HCT116 (cell line): ENCODE measurements at regions not wholly inside any gene's neighbourhood (a gene's known extent, or its start where the extent isn't known, plus 50 kb on each side); places are given as distances from the start of the nearest gene placed in this dataset.
A peak's percentile ranks its signal among the peaks of the same experiment; 100 is the strongest.

Source experiments
- ATAC-seq: fragments of 200-7000 bp; cut with Tn5 transposase; 2 replicates; pipeline ENCODE4 v1.9.1; 2020; ENCODE audit warnings: mild to moderate bottlenecking, moderate library complexity
- BruUV-seq: library from RNA; stranded (reverse); fragments of 400-500 nt; replicated peaks from 2 replicates; lab custom pipeline; 2021; lab: Mats Ljungman, UMichigan
- CTCF ChIA-PET: fragments of 300-600 bp; sonication (Branson Sonifier 250); formaldehyde crosslinking; loops from one replicate; lab custom pipeline; 2021; ENCODE audit warnings: antibody characterized with exemption; lab: Charles Lee
- POLR2A ChIA-PET: fragments of 300-600, 350-600 bp; sonication (Branson Sonifier 250); formaldehyde crosslinking; loops from one replicate; lab custom pipeline; 2021; ENCODE audit warnings: antibody characterized with exemption; lab: Charles Lee
- RAD21 ChIA-PET, 2 experiments: fragments of 300-600 bp; sonication (Branson Sonifier 250); formaldehyde crosslinking; loops; one replicate each; lab custom pipeline; 2023; ENCODE audit warnings: low total read pairs in 2 of 2; ENCODE audit not compliant: uncharacterized antibody in 2 of 2, unreplicated experiment in 2 of 2, low non-redundant PET in 1 of 2; lab: Charles Lee
- DNase-seq: peaks from one replicate; pipeline ENCODE4 v3.0.0-alpha.2; 2010; ENCODE audit warnings: low read depth, low spot score
- H2AFZ ChIP-seq: fragments of 200-600 bp; shearing (Covaris generic), sonication (generic); 2 replicates; pipeline ENCODE4 v1.6.1; 2017; ENCODE audit warnings: low read depth, mixed run types, mixed read lengths, antibody characterized with exemption, low read length; ENCODE audit not compliant: poor library complexity, severe bottlenecking
- H3K27ac ChIP-seq: 2 replicates; pipeline ENCODE4 v1.5.1; 2012; ENCODE audit warnings: low read depth, low read length
- H3K27me3 ChIP-seq: fragments of 200-600 bp; sonication (generic); 2 replicates; pipeline ENCODE4 v1.6.1; 2016; ENCODE audit warnings: mixed run types, low read length, mixed read lengths; ENCODE audit not compliant: insufficient read depth
- H3K36me3 ChIP-seq, 2 experiments: fragments of 200-500 bp in 1 of 2; fragments of 200-600 bp in 1 of 2; sonication (Bioruptor generic) in 1 of 2; sonication (generic) in 1 of 2; 2 replicates each; pipeline versions ENCODE4 v1.5.1 to v1.6.1; 2014 to 2016; ENCODE audit warnings: low read length in 2 of 2, inconsistent platforms in 1 of 2, mixed read lengths in 1 of 2, mixed run types in 1 of 2; ENCODE audit not compliant: insufficient read depth in 2 of 2, control insufficient read depth in 1 of 2
- H3K4me1 ChIP-seq, 2 experiments: fragments of 200-600 bp in 1 of 2; sonication (generic) in 1 of 2; 2 replicates each; pipeline versions ENCODE4 v1.5.1 to v1.6.1; 2012 to 2017; ENCODE audit warnings: low read length in 2 of 2, inconsistent platforms in 1 of 2, mild to moderate bottlenecking in 1 of 2, mixed read lengths in 1 of 2, mixed run types in 1 of 2, moderate library complexity in 1 of 2; ENCODE audit not compliant: insufficient read depth in 2 of 2, control insufficient read depth in 1 of 2
- H3K4me2 ChIP-seq: fragments of 200-600 bp; sonication (generic); 2 replicates; pipeline ENCODE4 v1.6.1; 2017; ENCODE audit warnings: mixed run types, low read length, mixed read lengths
- H3K4me3 ChIP-seq, 2 experiments: fragments of 200-600 bp in 1 of 2; sonication (generic) in 1 of 2; replicated peaks in 1 of 2; 2 replicates each; pipeline ENCODE4 v1.5.1; 2011 to 2016; ENCODE audit warnings: low read length in 2 of 2, control low read depth in 1 of 2, low read depth in 1 of 2, mild to moderate bottlenecking in 1 of 2, mixed read lengths in 1 of 2, mixed run types in 1 of 2
- H3K79me2 ChIP-seq: fragments of 200-600 bp; sonication (generic); 2 replicates; pipeline ENCODE4 v1.6.1; 2017; ENCODE audit warnings: mild to moderate bottlenecking, mixed run types, low read length, moderate library complexity, mixed read lengths; ENCODE audit not compliant: insufficient read depth
- H3K9ac ChIP-seq: fragments of 200-600 bp; sonication (generic); 2 replicates; pipeline ENCODE4 v1.6.1; 2016; ENCODE audit warnings: low read length, mixed read lengths
- H3K9me2 ChIP-seq: fragments of 200-600 bp; sonication (generic), shearing (Covaris generic); 2 replicates; pipeline ENCODE4 v1.6.1; 2017; ENCODE audit warnings: mixed run types, mild to moderate bottlenecking, moderate library complexity; ENCODE audit not compliant: insufficient read depth
- H3K9me3 ChIP-seq, 2 experiments: fragments of 200-500 bp in 1 of 2; fragments of 200-600 bp in 1 of 2; sonication (Bioruptor generic) in 1 of 2; sonication (generic) in 1 of 2; 2 replicates each; pipeline ENCODE4 v1.6.1; 2014 to 2017; ENCODE audit warnings: low read length in 2 of 2, mixed read lengths in 2 of 2, inconsistent platforms in 1 of 2, low read depth in 1 of 2, mild to moderate bottlenecking in 1 of 2, mixed run types in 1 of 2, moderate library complexity in 1 of 2; ENCODE audit not compliant: control insufficient read depth in 1 of 2, insufficient read depth in 1 of 2
- H4K20me1 ChIP-seq: fragments of 200-600 bp; sonication (generic), shearing (Covaris generic); 2 replicates; pipeline ENCODE4 v1.6.1; 2017; ENCODE audit warnings: mixed run types, mild to moderate bottlenecking, moderate library complexity; ENCODE audit not compliant: insufficient read depth
- CBX3 ChIP-seq: IDR thresholded peaks from 2 replicates; pipeline ENCODE4 v1.6.1; 2012; ENCODE audit warnings: low read depth
- EGR1 ChIP-seq: IDR thresholded peaks from 2 replicates; pipeline ENCODE4 v1.6.1; 2012; ENCODE audit warnings: low read depth
- FOSL1 ChIP-seq: IDR thresholded peaks from 2 replicates; pipeline ENCODE4 v1.6.1; 2012; ENCODE audit warnings: low read depth
- RAD21 ChIP-seq: IDR thresholded peaks from 2 replicates; pipeline ENCODE4 v1.6.1; 2012; ENCODE audit warnings: low read depth, mild to moderate bottlenecking
- SP1 ChIP-seq: IDR thresholded peaks from 2 replicates; pipeline ENCODE4 v1.6.1; 2012; ENCODE audit warnings: low read depth
- SRF ChIP-seq: IDR thresholded peaks from 2 replicates; pipeline ENCODE4 v1.6.1; 2012; ENCODE audit warnings: low read depth
- ZFX ChIP-seq: fragments of 450-650 bp; IDR thresholded peaks from 2 replicates; pipeline ENCODE4 v1.6.1; 2017
- intact Hi-C: fragments of 100-400 bp; cut with micrococcal nuclease; formaldehyde crosslinking; loops from 2 replicates; pipeline ENCODE4 v1.10.0; 2022
- TF ChIP-seq, protein P1 (sequence below), 3 experiments: fragments of 200-600 bp in 1 of 3; sonication (generic) in 1 of 3; IDR thresholded peaks in 2 of 3; conservative IDR thresholded peaks in 1 of 3; 2 replicates each; pipeline ENCODE4 v1.5.1; 2012 to 2017; ENCODE audit warnings: low read depth in 2 of 3, low read length in 2 of 3, antibody characterized with exemption in 1 of 3, borderline replicate concordance in 1 of 3, control low read depth in 1 of 3, mild to moderate bottlenecking in 1 of 3, mixed read lengths in 1 of 3, mixed run types in 1 of 3, moderate library complexity in 1 of 3; ENCODE audit not compliant: insufficient read depth in 1 of 3

DNA sequence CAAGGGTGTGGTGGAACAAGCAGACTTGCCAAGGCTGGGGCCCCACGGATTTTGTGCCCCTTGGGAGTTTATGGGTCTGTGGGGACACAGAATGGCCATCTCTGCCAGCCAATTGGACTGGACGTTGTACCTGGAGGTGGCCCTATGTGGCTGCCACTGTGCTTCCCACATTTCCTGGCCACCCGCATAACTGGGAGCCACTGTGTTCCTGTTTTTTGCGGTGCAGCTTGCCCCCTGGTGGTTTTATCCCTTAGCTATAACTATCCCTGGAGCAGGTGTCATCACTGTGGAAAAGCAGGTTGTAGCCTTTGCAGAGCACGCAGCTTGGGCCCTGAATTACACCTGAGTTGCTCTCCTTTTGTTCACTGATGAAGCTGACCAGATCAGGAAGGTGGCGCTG lies 306.3 kb downstream of the ZPLD1 start:
- Histone ChIP-seq H3K27me3 (no peaks in the 10 kb centered on the region), H4K20me1 (no peaks in the 10 kb centered on the region), H3K4me2 (no peak overlapping the region), H3K27ac (no peak overlapping the region), H2AFZ (no peak overlapping the region), H3K79me2 (no peaks in the 10 kb centered on the region), H3K9me2 (no peaks in the 10 kb centered on the region), H3K9me3 (no peaks in the 10 kb centered on the region), H3K9ac (no peak overlapping the region), H3K4me1 (no peaks in the 10 kb centered on the region), H3K36me3 (no peaks in the 10 kb centered on the region), H3K4me3 (no peak overlapping the region)
- intact Hi-C loops, result loop anchor here (1.0 to 5.0 kb wide), 3 partner anchors 68 to 512 kb away; no protein-coding TSS in a partner anchor
- ATAC-seq (peak; percentile 80), DNase-seq (peak; percentile 8)
- ChIA-PET CTCF (interaction anchor here (0.7 to 4.4 kb wide), 6 partner anchors 28 to 512 kb away, joined by 3 to 52 read pairs (median 6); no protein-coding TSS in a partner anchor), POLR2A (no interaction called here), RAD21 (interaction anchor here (0.8 to 1.7 kb wide), 5 partner anchors 67 to 512 kb away, joined by 3 to 5 read pairs (median 3); no protein-coding TSS in a partner anchor)
- BruUV-seq, result no TSS peak
- TF ChIP-seq, protein P1, sequence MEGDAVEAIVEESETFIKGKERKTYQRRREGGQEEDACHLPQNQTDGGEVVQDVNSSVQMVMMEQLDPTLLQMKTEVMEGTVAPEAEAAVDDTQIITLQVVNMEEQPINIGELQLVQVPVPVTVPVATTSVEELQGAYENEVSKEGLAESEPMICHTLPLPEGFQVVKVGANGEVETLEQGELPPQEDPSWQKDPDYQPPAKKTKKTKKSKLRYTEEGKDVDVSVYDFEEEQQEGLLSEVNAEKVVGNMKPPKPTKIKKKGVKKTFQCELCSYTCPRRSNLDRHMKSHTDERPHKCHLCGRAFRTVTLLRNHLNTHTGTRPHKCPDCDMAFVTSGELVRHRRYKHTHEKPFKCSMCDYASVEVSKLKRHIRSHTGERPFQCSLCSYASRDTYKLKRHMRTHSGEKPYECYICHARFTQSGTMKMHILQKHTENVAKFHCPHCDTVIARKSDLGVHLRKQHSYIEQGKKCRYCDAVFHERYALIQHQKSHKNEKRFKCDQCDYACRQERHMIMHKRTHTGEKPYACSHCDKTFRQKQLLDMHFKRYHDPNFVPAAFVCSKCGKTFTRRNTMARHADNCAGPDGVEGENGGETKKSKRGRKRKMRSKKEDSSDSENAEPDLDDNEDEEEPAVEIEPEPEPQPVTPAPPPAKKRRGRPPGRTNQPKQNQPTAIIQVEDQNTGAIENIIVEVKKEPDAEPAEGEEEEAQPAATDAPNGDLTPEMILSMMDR (IDR thresholded peaks at IDR 0.05 in 2 of 3, conservative IDR thresholded peaks at IDR 0.05 in 1 of 3; ENCODE audit: borderline replicate concordance in 1 of 3, insufficient read depth in 1 of 3, low read depth in 2 of 3, low read length in 2 of 3), result peak; percentile 38 to 51 (median 46); a peak in 4 of 6 replicates
- TF ChIP-seq SRF (no peak), RAD21 (peak; percentile 63)

DNA sequence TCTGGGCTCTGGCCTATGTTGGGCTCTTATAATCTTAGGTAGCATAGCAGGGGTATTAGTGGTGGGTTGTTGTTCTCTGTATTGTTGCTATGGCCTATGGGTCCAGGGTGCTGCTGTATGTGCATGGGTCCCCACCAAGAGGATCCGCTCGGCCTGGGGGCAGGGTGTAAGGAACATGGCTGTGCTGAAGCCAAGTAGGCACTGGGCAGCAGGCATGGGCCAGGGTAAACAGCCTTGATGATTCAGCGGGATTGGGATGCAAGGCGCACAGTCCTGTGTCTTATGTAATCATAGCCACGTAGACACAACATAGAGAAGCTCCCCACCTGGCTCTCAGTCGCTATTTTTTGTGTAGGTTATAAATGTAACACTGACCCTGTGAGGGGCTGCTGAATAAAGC lies 306.9 kb downstream of the ZPLD1 start:
- intact Hi-C loops, result loop anchor here (1.0 to 5.0 kb wide), 3 partner anchors 68 to 512 kb away; no protein-coding TSS in a partner anchor
- H3K27me3 ChIP-seq, result no peaks in the 10 kb centered on the region
- ATAC-seq (no peak), DNase-seq (no peak)
- ChIA-PET POLR2A (no interaction called here), CTCF (interaction anchor here (1.3 to 4.4 kb wide), 5 partner anchors 64 to 513 kb away, joined by 3 to 52 read pairs (median 7); no protein-coding TSS in a partner anchor), RAD21 (interaction anchor here (0.8 to 1.7 kb wide), 4 partner anchors 68 to 512 kb away, joined by 3 to 5 read pairs (median 3); no protein-coding TSS in a partner anchor)
- H3K79me2 ChIP-seq, result no peaks in the 10 kb centered on the region
- no peaks in the 10 kb centered on the region for H3K4me1 ChIP-seq
- H2AFZ ChIP-seq, result no peak overlapping the region
- no peaks in the 10 kb centered on the region for H4K20me1 ChIP-seq
- H3K9ac ChIP-seq, result no peak overlapping the region
- TF ChIP-seq EGR1 (no peak), CBX3 (no peak), FOSL1 (no peak), SP1 (no peak), ZFX (no peak)
- no peak overlapping the region for H3K27ac ChIP-seq
- no peaks in the 10 kb centered on the region for H3K9me2 ChIP-seq
- H3K4me3 ChIP-seq, result no peak overlapping the region
- BruUV-seq, result no TSS peak
- no peak overlapping the region for H3K4me2 ChIP-seq
- H3K9me3 ChIP-seq, result no peaks in the 10 kb centered on the region
- H3K36me3 ChIP-seq, result no peaks in the 10 kb centered on the region
